ENCODE measurements at regions not wholly inside any gene's neighbourhood (a gene's known extent, or its start where the extent isn't known, plus 50 kb on each side); places are given as distances from the start of the nearest gene placed in this dataset.

GRCh38 chr17:77439189-77440018 is 298.6 kb downstream of the SEC14L1 start:
- peaks cover 67% of the 10 kb centered on the region for H3K4me1 ChIP-seq (ENCODE audit: control insufficient read depth, insufficient read depth, low read length)
- no peaks in the 10 kb centered on the region for H3K27me3 ChIP-seq (ENCODE audit: control insufficient read depth, insufficient read depth, low read length)
- H3K4me3 ChIP-seq (ENCODE audit: low read length): no peak overlapping the region
- H3K9me3 ChIP-seq (ENCODE audit: control insufficient read depth, low read length): no peaks in the 10 kb centered on the region
- no peak overlapping the region for H3K9ac ChIP-seq (ENCODE audit: low read length)
- H3K36me3 ChIP-seq (ENCODE audit: control insufficient read depth, insufficient read depth, low read length): no peaks in the 10 kb centered on the region

DNA sequence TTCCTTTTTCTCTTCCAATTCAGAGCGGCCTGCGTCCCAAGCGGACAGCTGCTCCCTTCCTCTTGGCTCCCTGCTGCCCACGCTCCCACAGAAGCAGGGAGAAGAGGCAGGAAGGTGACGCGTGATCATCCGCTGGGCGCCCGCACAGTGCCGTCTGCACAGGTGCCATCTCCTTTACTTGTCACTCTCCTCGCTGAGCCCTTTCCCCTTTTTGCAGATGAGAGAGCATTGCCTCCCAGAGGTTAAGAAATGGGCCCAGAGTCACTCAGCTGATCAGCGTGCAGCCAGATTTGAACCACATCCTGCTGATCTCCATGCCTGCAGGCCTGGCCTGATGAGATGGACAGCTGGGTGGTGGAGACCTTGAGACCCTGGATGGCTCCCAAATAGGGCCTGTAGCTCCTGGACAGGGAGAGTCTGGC is 299.8 kb downstream of the SEC14L1 start:
- Histone ChIP-seq H3K4me1 (ENCODE audit: control insufficient read depth, insufficient read depth, low read length) (peaks cover 67% of the 10 kb centered on the region), H3K27me3 (ENCODE audit: control insufficient read depth, insufficient read depth, low read length) (no peaks in the 10 kb centered on the region), H3K4me3 (ENCODE audit: low read length) (no peak overlapping the region), H3K9me3 (ENCODE audit: control insufficient read depth, low read length) (no peaks in the 10 kb centered on the region), H3K36me3 (ENCODE audit: control insufficient read depth, insufficient read depth, low read length) (no peaks in the 10 kb centered on the region), H3K9ac (ENCODE audit: low read length) (peak overlapping the region; percentile 27)

DNA sequence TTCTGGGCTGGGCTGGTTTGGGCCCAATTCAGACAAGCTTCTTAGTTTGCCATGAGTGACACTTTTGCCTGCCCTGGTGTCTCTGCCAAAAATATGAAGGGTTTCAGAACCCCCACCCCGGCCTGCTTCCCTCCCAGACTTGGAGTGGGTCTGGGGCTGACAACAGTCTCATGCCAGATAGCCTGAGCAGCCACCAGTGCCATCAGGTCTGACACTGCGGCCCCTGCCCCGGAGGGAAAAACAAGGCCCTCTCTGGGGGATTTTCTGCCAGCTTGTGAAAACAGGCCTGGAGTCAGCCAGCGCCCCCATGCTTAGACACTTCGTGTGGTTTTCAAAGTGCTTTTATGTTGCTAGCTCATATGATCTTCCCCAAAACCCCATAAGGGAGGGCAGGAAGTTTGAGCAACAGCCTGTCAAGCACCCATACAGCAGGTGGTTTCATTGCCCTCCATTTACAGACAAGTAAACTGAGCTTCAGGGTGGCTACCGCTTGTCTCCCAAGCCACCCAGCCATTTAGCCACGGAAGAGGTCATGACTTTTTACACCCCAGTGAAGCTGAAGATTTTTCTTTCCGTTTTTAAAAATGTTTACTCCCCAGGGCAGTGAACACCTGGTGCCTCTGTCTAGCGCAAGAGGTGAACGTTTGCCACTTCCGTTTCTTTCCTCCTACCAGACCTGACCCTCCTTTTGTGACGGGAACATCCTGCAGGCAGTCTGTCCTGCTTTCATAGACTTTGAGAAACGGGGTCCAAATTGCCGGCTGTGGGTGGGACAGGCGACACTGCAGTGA is 300.6 kb downstream of the SEC14L1 start:
- Histone ChIP-seq H3K9me3 (ENCODE audit: control insufficient read depth, low read length) (no peaks in the 10 kb centered on the region), H3K4me1 (ENCODE audit: control insufficient read depth, insufficient read depth, low read length) (peaks cover 67% of the 10 kb centered on the region), H3K9ac (ENCODE audit: low read length) (peak overlapping the region; percentile 27), H3K27me3 (ENCODE audit: control insufficient read depth, insufficient read depth, low read length) (no peaks in the 10 kb centered on the region), H3K4me3 (ENCODE audit: low read length) (no peak overlapping the region), H3K36me3 (ENCODE audit: control insufficient read depth, insufficient read depth, low read length) (no peaks in the 10 kb centered on the region)

DNA sequence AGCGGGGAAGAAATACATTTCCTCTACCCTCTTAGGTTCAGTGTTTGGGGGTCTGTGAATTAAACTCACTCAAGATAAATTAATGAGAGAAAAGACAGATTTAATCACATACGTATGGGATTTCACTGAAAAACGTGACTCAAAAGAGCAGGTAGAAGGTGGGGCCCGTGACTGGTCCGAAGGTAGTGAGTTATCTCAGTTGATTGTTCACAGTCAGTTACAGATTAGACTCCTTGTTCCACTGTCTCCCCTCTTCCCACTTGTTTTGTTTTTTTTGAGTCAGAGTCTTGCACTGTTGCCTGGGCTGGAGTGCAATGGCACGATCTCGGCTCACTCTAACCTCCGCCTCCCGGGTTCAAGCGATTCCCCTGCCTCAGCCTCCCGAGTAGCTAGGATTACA is 301.2 kb downstream of the SEC14L1 start:
- no peak overlapping the region for H3K9ac ChIP-seq (ENCODE audit: low read length)

DNA sequence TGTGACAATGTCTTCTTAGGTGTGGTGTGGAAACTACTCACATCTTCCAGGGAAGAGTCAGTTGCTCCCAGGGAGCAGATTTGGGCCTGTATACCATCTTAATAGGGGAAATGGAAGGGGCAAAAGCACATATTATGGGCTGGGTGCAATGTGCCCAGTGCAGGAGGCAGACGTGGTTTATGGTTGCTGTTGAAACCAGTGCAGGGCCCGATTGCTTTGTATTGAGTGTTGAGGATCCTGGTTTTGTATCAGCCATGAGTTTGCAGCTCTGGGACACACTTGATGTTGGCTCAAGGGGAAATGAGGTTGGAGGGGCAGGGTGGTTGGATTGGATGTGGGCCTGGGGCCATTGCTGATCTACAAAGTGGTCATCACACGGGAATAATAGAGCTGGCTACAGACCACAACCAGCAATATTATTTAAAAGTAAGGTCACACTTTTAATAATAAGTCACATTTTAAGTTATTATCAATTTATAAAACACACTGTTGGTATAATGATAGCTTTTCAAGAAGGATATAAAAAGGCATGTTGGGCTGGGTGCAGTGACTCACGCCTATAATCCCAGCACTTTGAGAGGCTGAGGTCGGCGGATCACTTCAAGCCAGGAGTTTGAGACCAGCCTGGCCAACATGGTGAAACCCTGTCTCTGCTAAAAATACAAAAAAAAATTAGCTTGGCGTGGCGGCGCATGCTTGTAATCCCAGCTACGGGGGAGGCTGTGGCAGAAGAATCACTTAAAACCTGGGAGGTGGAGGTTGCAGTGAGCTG is 302.4 kb downstream of the SEC14L1 start:
- Histone ChIP-seq H3K9me3 (ENCODE audit: control insufficient read depth, low read length) (no peaks in the 10 kb centered on the region), H3K36me3 (ENCODE audit: control insufficient read depth, insufficient read depth, low read length) (no peaks in the 10 kb centered on the region), H3K4me3 (ENCODE audit: low read length) (no peak overlapping the region), H3K27me3 (ENCODE audit: control insufficient read depth, insufficient read depth, low read length) (no peaks in the 10 kb centered on the region), H3K9ac (ENCODE audit: low read length) (no peak overlapping the region), H3K4me1 (ENCODE audit: control insufficient read depth, insufficient read depth, low read length) (peaks cover 62% of the 10 kb centered on the region)

More for the DNA sequence above, 301.2 kb downstream of the SEC14L1 start:
- Histone ChIP-seq H3K36me3 (ENCODE audit: control insufficient read depth, insufficient read depth, low read length) (no peaks in the 10 kb centered on the region), H3K4me3 (ENCODE audit: low read length) (no peak overlapping the region), H3K9me3 (ENCODE audit: control insufficient read depth, low read length) (no peaks in the 10 kb centered on the region), H3K4me1 (ENCODE audit: control insufficient read depth, insufficient read depth, low read length) (peaks cover 67% of the 10 kb centered on the region), H3K27me3 (ENCODE audit: control insufficient read depth, insufficient read depth, low read length) (no peaks in the 10 kb centered on the region)

DNA sequence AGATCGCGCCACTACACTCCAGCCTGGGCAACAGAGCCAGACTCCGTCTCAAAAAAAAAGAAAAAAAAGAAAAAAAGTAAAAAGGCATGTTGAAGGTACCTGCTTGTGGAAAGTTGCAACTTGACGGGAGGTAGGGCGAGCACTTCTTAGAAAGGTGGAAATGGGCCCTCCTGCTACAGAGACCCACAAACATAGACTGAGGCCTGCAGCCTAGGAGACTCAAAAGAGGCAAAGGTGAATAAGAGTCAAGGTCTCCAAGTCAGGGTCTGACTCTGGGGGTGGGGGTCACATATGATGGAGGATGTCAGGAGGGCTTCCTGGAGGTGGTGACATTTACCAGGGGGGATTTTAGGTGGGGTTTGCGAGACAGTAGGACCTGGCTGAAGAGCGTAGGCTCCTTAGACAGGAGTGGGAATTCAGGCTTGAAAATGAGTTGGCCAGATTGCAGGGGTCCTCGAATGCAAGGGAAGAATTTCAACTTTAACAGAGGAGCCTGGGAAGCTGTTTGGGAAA is 303.0 kb downstream of the SEC14L1 start:
- Histone ChIP-seq H3K4me3 (ENCODE audit: low read length) (no peak overlapping the region), H3K9ac (ENCODE audit: low read length) (no peak overlapping the region)

GRCh38 chr17:77444628-77444983 is 303.8 kb downstream of the SEC14L1 start:
- Histone ChIP-seq H3K9me3 (ENCODE audit: control insufficient read depth, low read length) (no peaks in the 10 kb centered on the region), H3K4me3 (ENCODE audit: low read length) (no peak overlapping the region), H3K4me1 (ENCODE audit: control insufficient read depth, insufficient read depth, low read length) (peaks cover 62% of the 10 kb centered on the region), H3K27me3 (ENCODE audit: control insufficient read depth, insufficient read depth, low read length) (no peaks in the 10 kb centered on the region), H3K9ac (ENCODE audit: low read length) (no peak overlapping the region), H3K36me3 (ENCODE audit: control insufficient read depth, insufficient read depth, low read length) (no peaks in the 10 kb centered on the region)

More for the DNA sequence above, 303.0 kb downstream of the SEC14L1 start:
- Histone ChIP-seq H3K27me3 (ENCODE audit: control insufficient read depth, insufficient read depth, low read length) (no peaks in the 10 kb centered on the region), H3K4me1 (ENCODE audit: control insufficient read depth, insufficient read depth, low read length) (peaks cover 56% of the 10 kb centered on the region), H3K36me3 (ENCODE audit: control insufficient read depth, insufficient read depth, low read length) (no peaks in the 10 kb centered on the region), H3K9me3 (ENCODE audit: control insufficient read depth, low read length) (no peaks in the 10 kb centered on the region)

DNA sequence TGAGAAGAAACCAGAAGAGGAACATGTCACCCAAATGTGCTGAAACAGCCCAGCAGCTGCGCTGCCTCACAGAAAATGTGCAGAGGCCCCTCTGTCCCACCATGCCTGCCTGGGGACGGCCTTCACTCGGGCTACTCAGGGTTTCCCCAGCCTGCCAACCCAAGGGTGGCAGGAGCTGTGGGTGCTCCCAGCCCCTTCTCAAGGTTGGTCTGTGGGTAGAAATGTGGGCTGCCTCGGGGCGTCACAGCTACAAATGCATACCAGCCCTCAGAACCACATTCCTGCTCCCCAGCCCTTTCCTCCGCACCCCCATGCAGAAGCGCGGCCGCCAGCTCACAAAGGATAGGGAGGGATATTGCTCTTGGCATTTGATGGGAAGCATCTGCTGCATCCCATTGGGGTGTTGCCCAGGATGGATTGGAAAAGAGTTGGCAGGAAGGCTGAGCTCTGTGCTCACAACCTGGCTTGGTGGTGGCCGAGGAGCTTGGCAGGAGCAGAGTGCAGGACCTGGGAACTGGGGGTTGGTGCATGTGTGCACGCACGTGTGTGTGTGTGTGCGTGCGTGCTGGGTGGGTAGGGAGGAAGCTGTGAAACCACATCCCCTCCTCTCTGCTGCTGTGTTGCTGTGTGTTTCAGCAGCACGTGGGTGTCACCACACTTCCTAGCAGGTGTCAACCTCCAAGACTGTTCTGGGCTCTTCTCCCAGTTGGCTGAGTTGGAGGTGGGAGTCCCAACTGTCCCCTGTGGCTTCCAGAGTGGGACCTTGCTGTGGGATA is 304.4 kb downstream of the SEC14L1 start:
- no peak overlapping the region for H3K9ac ChIP-seq (ENCODE audit: low read length)
- peaks cover 67% of the 10 kb centered on the region for H3K4me1 ChIP-seq (ENCODE audit: control insufficient read depth, insufficient read depth, low read length)

GRCh38 chr17:77445760-77446532 is 305.2 kb downstream of the SEC14L1 start:
- H3K36me3 ChIP-seq (ENCODE audit: control insufficient read depth, insufficient read depth, low read length): no peaks in the 10 kb centered on the region
- no peak overlapping the region for H3K4me3 ChIP-seq (ENCODE audit: low read length)
- no peaks in the 10 kb centered on the region for H3K9me3 ChIP-seq (ENCODE audit: control insufficient read depth, low read length)
- no peak overlapping the region for H3K9ac ChIP-seq (ENCODE audit: low read length)
- H3K4me1 ChIP-seq (ENCODE audit: control insufficient read depth, insufficient read depth, low read length): peaks cover 72% of the 10 kb centered on the region
- no peaks in the 10 kb centered on the region for H3K27me3 ChIP-seq (ENCODE audit: control insufficient read depth, insufficient read depth, low read length)

More for the DNA sequence above, 304.4 kb downstream of the SEC14L1 start:
- no peaks in the 10 kb centered on the region for H3K36me3 ChIP-seq (ENCODE audit: control insufficient read depth, insufficient read depth, low read length)
- H3K27me3 ChIP-seq (ENCODE audit: control insufficient read depth, insufficient read depth, low read length): no peaks in the 10 kb centered on the region
- no peaks in the 10 kb centered on the region for H3K9me3 ChIP-seq (ENCODE audit: control insufficient read depth, low read length)
- H3K4me3 ChIP-seq (ENCODE audit: low read length): no peak overlapping the region

DNA sequence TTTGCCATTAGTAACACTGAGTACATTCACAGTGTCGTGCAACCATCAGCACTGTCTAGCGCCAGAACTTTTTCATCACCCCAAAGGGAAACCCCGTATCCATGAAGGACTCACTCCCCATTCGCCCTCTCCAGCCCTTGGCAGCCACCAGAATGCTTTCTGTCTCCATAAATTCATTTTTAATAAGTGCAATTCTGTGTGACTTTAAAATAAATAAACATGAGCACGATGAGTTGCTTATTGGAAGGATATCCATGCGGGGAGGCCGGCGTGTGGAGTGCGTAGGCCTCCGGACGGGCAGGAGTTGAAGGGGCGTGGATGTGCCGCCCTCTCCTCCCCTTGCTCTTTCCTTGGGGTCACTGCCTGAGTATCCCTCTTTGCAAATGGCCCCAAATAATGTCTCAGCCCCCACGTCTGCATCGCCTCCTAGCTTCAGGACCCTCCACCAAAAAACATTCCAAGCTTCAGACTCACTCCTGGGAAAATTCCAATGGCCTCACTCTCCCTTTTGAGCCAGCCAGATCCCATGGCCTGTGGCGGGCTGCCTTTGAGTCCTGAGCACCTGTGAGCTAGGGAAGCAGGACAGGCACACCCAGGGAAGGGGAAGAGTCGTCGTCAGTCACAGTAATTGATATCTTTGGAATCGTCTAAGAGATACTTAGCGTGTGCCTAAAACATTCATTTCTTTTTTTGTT is 306.3 kb downstream of the SEC14L1 start:
- peaks cover 74% of the 10 kb centered on the region for H3K4me1 ChIP-seq (ENCODE audit: control insufficient read depth, insufficient read depth, low read length)
- H3K9ac ChIP-seq (ENCODE audit: low read length): no peak overlapping the region
- H3K36me3 ChIP-seq (ENCODE audit: control insufficient read depth, insufficient read depth, low read length): no peaks in the 10 kb centered on the region
- no peaks in the 10 kb centered on the region for H3K27me3 ChIP-seq (ENCODE audit: control insufficient read depth, insufficient read depth, low read length)
- no peak overlapping the region for H3K4me3 ChIP-seq (ENCODE audit: low read length)
- H3K9me3 ChIP-seq (ENCODE audit: control insufficient read depth, low read length): no peaks in the 10 kb centered on the region
